Panc1 (cell line): ENCODE measurements at regions not wholly inside any gene's neighbourhood (a gene's known extent, or its start where the extent isn't known, plus 50 kb on each side); places are given as distances from the start of the nearest gene placed in this dataset.

Source experiments
- TCF7L2 ChIP-seq: IDR thresholded peaks from 2 replicates; pipeline ENCODE4 v1.6.1; 2011; ENCODE audit warnings: mild to moderate bottlenecking, low read depth, low read length, inconsistent platforms
- TF ChIP-seq, protein P1 (sequence below): fragments of 450-650 bp; IDR thresholded peaks from 2 replicates; pipeline ENCODE4 v1.5.1; 2017; ENCODE audit warnings: mild to moderate bottlenecking

DNA sequence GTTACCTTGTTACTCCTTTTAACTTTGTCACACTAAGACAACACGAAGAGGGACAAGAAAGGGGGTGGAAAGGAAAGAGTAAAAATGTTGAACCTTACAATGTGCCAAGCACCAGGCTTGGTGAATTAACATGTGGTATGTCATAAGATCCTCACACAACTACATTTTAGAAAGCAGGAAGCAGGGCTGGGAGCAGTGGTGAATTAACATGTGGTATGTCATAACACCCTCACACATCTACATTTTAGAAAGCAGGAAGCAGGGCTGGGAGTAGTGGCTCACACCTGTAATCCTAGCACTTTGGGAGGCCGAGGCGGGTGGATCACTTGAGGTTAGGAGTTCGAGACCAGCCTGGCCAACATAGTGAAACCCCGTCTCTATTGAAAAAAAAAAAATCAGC is 159.3 kb upstream of the CHAC2 start:
- TF ChIP-seq, protein P1, sequence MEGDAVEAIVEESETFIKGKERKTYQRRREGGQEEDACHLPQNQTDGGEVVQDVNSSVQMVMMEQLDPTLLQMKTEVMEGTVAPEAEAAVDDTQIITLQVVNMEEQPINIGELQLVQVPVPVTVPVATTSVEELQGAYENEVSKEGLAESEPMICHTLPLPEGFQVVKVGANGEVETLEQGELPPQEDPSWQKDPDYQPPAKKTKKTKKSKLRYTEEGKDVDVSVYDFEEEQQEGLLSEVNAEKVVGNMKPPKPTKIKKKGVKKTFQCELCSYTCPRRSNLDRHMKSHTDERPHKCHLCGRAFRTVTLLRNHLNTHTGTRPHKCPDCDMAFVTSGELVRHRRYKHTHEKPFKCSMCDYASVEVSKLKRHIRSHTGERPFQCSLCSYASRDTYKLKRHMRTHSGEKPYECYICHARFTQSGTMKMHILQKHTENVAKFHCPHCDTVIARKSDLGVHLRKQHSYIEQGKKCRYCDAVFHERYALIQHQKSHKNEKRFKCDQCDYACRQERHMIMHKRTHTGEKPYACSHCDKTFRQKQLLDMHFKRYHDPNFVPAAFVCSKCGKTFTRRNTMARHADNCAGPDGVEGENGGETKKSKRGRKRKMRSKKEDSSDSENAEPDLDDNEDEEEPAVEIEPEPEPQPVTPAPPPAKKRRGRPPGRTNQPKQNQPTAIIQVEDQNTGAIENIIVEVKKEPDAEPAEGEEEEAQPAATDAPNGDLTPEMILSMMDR, result no peak
- TF ChIP-seq TCF7L2, result no peak
